ENCODE measurements at regions not wholly inside any gene's neighbourhood (a gene's known extent, or its start where the extent isn't known, plus 50 kb on each side); places are given as distances from the start of the nearest gene placed in this dataset.
"Not testable (repeated sequence)": the region's sequence is repeated elsewhere in the genome, so short reads cannot be mapped to it uniquely, and the experiment has no call there.

- TF ChIP-seq CTCF (conservative IDR thresholded peaks at IDR 0.05; ENCODE audit: low read depth): no peak
- ChIA-PET POLR2A (ENCODE audit: low non-redundant PET) (no interaction called here), CTCF (interaction anchor here (0.6 kb wide), 2 partner anchors 366 to 388 kb away, joined by 3 read pairs; no protein-coding TSS in a partner anchor)
- H3K27ac ChIP-seq: no peak overlapping the region
- no peak for DNase-seq (ENCODE audit: low spot score)
These were observed 339.7 kb upstream of the COL8A1 start for GRCh38 chr3:99298661-99299060.

- no peak for DNase-seq (ENCODE audit: low spot score)
- TF ChIP-seq CTCF (conservative IDR thresholded peaks at IDR 0.05; ENCODE audit: low read depth): no peak
- no peak overlapping the region for H3K27ac ChIP-seq
- POLR2A ChIA-PET (ENCODE audit: low non-redundant PET): no interaction called here
- CTCF ChIA-PET: no interaction called here
These were observed 342.6 kb upstream of the COL8A1 start for GRCh38 chr3:99295836-99296235.

- CTCF ChIA-PET; DNase-seq (ENCODE audit: low spot score); POLR2A ChIA-PET (ENCODE audit: low non-redundant PET): not testable (repeated sequence)
- H3K27ac ChIP-seq: peak overlapping the region; percentile 61
These were observed 344.3 kb upstream of the COL8A1 start for GRCh38 chr3:99294092-99294491.

GRCh38 chr3:99287876-99288275 lies 350.5 kb upstream of the COL8A1 start:
- no peak for TF ChIP-seq CTCF (conservative IDR thresholded peaks at IDR 0.05; ENCODE audit: low read depth)
- no peak for DNase-seq (ENCODE audit: low spot score)
- POLR2A ChIA-PET (ENCODE audit: low non-redundant PET): no interaction called here
- CTCF ChIA-PET: interaction anchor here (0.7 kb wide), 1 partner anchor 91 kb away, joined by 3 read pairs; no protein-coding TSS in a partner anchor
- H3K27ac ChIP-seq: no peak overlapping the region

GRCh38 chr3:99286266-99286845 lies 352.0 kb upstream of the COL8A1 start:
- ChIA-PET POLR2A (ENCODE audit: low non-redundant PET) (no interaction called here), CTCF (interaction anchor here (0.6 kb wide), 1 partner anchor 264 kb away, joined by 3 read pairs; no protein-coding TSS in a partner anchor)
- H3K27ac ChIP-seq: no peak overlapping the region
- peak; percentile 8 for DNase-seq (ENCODE audit: low spot score)
- no peak for TF ChIP-seq CTCF (conservative IDR thresholded peaks at IDR 0.05; ENCODE audit: low read depth)

- TF ChIP-seq CTCF (conservative IDR thresholded peaks at IDR 0.05; ENCODE audit: low read depth): no peak
- DNase-seq (ENCODE audit: low spot score): no peak
- POLR2A ChIA-PET (ENCODE audit: low non-redundant PET): no interaction called here
- CTCF ChIA-PET: no interaction called here
- H3K27ac ChIP-seq: no peak overlapping the region
These were observed 368.3 kb upstream of the DCBLD2 start for GRCh38 chr3:99269606-99270351.

GRCh38 chr3:99256788-99257187 lies 355.3 kb upstream of the DCBLD2 start:
- no peak for TF ChIP-seq CTCF (conservative IDR thresholded peaks at IDR 0.05; ENCODE audit: low read depth)
- POLR2A ChIA-PET (ENCODE audit: low non-redundant PET): no interaction called here
- CTCF ChIA-PET: no interaction called here
- DNase-seq (ENCODE audit: low spot score): no peak
- no peak overlapping the region for H3K27ac ChIP-seq

All from RWPE1 (cell line).